Peyer's patch (tissue), 4 donors: ENCODE measurements at regions not wholly inside any gene's neighbourhood (a gene's known extent, or its start where the extent isn't known, plus 50 kb on each side); places are given as distances from the start of the nearest gene placed in this dataset.

Experiments
- DNase-seq, 3 donors: peaks; one replicate each; pipeline ENCODE4 v3.0.0-alpha.2; 2017 to 2019
- H3K27ac ChIP-seq, 4 donors: fragments of 200-600 bp; sonication (generic); one replicate each; pipeline ENCODE4 v1.5.1; 2016 to 2019
- H3K27me3 ChIP-seq, 2 donors: fragments of 200-600 bp; sonication (generic); one replicate each; pipeline ENCODE4 v1.5.1; 2019
- H3K36me3 ChIP-seq, 3 donors: fragments of 200-600 bp; sonication (generic); one replicate each; pipeline ENCODE4 v1.5.1; 2016 to 2019
- H3K4me1 ChIP-seq, 4 donors: fragments of 200-600 bp; sonication (generic); one replicate each; pipeline ENCODE4 v1.5.1; 2016 to 2019
- H3K4me3 ChIP-seq, 4 donors: fragments of 200-600 bp; sonication (generic); 1 replicate in 3 of 4; 2 replicates in 1 of 4; pipeline ENCODE4 v1.5.1; 2016 to 2019; ENCODE audit warnings: mild to moderate bottlenecking in 1 of 4
- H3K9me3 ChIP-seq, 4 donors: fragments of 200-600 bp; sonication (generic); one replicate each; pipeline ENCODE4 v1.5.1; 2016 to 2019; ENCODE audit warnings: mild to moderate bottlenecking in 1 of 4
- POLR2A ChIP-seq, 2 donors: fragments of 450-650 bp; IDR thresholded peaks; one replicate each; pipeline ENCODE4 v1.5.1; 2017; ENCODE audit warnings: antibody characterized with exemption in 2 of 2, mild to moderate bottlenecking in 2 of 2, moderate library complexity in 2 of 2
- TF ChIP-seq, protein P1 (sequence below), 6 experiments: fragments of 450-650 bp in 4 of 6; fragments of 200-600 bp in 2 of 6; sonication (generic) in 1 of 6; IDR thresholded peaks; one replicate each; pipeline ENCODE4 v1.5.1; 2017 to 2019; ENCODE audit warnings: antibody characterized with exemption in 6 of 6, mild to moderate bottlenecking in 3 of 6, moderate library complexity in 1 of 6

- no peak for TF ChIP-seq POLR2A (IDR thresholded peaks at IDR 0.05)
- TF ChIP-seq, protein P1, sequence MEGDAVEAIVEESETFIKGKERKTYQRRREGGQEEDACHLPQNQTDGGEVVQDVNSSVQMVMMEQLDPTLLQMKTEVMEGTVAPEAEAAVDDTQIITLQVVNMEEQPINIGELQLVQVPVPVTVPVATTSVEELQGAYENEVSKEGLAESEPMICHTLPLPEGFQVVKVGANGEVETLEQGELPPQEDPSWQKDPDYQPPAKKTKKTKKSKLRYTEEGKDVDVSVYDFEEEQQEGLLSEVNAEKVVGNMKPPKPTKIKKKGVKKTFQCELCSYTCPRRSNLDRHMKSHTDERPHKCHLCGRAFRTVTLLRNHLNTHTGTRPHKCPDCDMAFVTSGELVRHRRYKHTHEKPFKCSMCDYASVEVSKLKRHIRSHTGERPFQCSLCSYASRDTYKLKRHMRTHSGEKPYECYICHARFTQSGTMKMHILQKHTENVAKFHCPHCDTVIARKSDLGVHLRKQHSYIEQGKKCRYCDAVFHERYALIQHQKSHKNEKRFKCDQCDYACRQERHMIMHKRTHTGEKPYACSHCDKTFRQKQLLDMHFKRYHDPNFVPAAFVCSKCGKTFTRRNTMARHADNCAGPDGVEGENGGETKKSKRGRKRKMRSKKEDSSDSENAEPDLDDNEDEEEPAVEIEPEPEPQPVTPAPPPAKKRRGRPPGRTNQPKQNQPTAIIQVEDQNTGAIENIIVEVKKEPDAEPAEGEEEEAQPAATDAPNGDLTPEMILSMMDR (IDR thresholded peaks at IDR 0.05): no peak
- Histone ChIP-seq H3K27ac (no peak overlapping the region), H3K36me3 (no peaks in the 10 kb centered on the region), H3K4me3 (no peak overlapping the region), H3K9me3 (no peaks in the 10 kb centered on the region), H3K27me3 (no peaks in the 10 kb centered on the region), H3K4me1 (no peaks in the 10 kb centered on the region)
- no peak for DNase-seq
Observed at GRCh38 chr11:76298255-76298654, 82.7 kb downstream of the THAP12 start.

DNA sequence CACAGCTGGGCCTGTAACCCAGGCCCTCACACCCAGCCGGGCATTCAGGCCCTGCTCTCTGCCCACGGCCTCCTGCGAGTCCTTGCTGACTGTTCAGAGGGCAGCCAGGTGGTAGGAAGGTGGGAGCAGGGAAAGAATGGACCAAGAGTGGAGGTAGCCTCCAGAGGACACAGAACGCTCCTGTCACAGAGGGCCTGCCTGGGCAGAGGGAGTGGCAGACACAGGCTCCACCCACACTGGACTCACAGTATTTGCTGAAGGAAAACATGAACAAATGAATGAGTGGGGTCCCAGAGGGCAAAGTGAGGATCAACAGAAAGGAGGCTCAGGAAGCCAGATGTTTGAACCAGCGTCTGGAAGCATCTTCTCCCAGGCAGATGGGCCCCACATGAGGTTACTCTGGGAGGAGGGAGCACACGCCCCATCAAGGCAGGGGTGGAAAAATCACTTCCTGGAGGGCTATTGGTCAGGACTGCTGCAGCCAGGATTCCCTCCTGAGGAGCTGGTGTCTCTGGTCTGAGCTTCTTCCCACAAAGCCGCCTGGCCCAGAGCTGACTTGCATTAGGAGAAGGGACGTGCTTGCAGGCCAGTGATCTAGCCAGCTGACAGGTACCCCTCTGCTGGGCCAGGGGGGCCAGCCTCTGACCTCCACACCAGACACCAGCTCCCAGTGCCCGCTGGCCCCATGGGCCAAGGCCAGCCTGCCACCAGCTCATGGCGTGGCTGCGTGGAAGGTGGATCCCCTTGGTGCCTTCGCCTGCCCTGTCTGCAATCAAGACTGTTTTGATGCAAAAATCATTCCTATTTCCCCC is 84.0 kb downstream of the THAP12 start:
- H3K4me1 ChIP-seq: peaks cover 0 to 3% (median 0%) of the 10 kb centered on the region in 4 donors
- TF ChIP-seq POLR2A (IDR thresholded peaks at IDR 0.05): no peak
- TF ChIP-seq, protein P1 (IDR thresholded peaks at IDR 0.05): no peak
- no peaks in the 10 kb centered on the region for H3K36me3 ChIP-seq
- H3K9me3 ChIP-seq: peaks cover 0 to 3% (median 0%) of the 10 kb centered on the region in 4 donors
- H3K27ac ChIP-seq: no peak overlapping the region
- no peaks in the 10 kb centered on the region for H3K27me3 ChIP-seq
- no peak overlapping the region for H3K4me3 ChIP-seq
- no peak for DNase-seq

DNA sequence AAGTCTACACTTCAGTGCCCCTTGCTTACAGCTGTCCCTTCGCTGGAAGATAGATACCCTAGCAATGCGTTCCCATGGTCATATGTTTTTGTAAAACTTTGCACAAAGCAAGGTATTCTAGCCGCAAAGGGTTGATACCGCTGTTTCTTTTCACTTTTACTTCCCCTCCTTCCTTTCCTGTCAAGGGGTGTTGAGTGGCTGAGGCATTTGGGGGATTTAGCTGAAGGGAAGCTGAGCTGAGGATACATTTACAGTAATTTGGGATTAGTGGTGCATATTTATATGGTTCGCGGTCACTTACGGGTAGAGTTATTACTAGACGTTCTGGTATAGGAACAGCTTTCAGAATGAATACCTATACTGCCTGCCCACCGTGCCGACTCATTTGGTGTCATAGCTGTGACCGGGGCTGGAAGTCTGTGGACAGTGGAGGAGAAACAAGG is 86.9 kb upstream of the WNT11 start:
- DNase-seq: no peak
- Histone ChIP-seq H3K27ac (no peak overlapping the region), H3K4me3 (no peak overlapping the region), H3K9me3 (peaks cover 0 to 4% (median 0%) of the 10 kb centered on the region in 4 donors), H3K27me3 (no peaks in the 10 kb centered on the region), H3K36me3 (no peaks in the 10 kb centered on the region), H3K4me1 (peaks cover 0 to 3% (median 0%) of the 10 kb centered on the region in 4 donors)
- TF ChIP-seq POLR2A (IDR thresholded peaks at IDR 0.05): no peak
- TF ChIP-seq, protein P1 (IDR thresholded peaks at IDR 0.05): no peak

- no peak for DNase-seq
- Histone ChIP-seq H3K4me1 (peaks cover 0 to 3% (median 0%) of the 10 kb centered on the region in 4 donors), H3K4me3 (no peak overlapping the region), H3K36me3 (no peaks in the 10 kb centered on the region), H3K9me3 (peaks cover 0 to 4% (median 0%) of the 10 kb centered on the region in 4 donors), H3K27me3 (no peaks in the 10 kb centered on the region), H3K27ac (no peak overlapping the region)
- TF ChIP-seq, protein P1 (IDR thresholded peaks at IDR 0.05): no peak
- TF ChIP-seq POLR2A (IDR thresholded peaks at IDR 0.05): no peak
Observed at GRCh38 chr11:76292583-76293188, 86.4 kb upstream of the WNT11 start.

DNA sequence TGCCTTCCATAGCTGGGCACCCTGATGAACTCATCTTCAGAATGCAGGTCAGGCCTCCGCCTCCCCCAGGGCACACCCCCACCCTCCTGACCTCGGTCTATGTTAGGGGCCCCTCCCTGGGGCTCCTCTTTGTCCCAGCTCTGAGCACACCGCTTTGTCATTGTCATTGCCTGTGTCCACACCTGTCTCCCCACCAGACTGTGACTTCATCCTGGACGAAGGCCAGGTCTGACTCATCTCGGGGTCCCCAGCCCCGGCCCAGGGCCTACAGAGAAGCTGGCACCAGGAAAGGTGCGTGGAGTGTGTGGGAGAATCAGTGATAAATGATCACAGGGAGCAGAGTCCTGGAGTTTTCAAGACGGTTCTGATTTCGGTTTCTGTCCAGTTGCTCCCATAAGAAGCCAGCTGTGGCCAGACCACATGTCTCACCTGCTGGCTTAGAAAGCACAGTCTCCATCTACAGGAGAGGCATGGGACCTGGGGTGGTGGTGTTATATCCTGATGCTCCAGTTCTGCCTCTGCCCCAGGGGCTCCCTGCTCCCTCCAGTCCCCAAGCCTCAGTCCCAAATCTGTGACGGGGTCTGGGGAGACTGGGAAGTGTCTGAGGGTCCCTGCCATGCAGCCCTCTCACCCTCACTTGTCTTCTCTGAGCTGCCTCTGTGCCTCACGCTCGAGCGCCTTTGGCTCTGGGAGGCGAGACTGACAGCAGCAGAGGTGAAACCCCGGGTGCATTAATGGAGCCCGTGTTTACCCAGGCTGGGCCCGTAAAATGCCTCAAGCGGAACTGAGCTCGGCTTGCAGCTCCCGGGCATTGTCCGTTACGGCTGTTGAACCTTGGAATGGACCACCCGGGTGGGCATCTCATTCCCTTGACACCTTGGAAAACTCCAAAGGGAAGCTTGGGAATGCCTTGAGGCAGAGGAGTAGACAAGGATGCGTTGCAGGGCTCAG is 85.5 kb upstream of the WNT11 start:
- no peak overlapping the region for H3K4me3 ChIP-seq
- H3K27ac ChIP-seq: no peak overlapping the region
- no peak for DNase-seq
- TF ChIP-seq, protein P1 (IDR thresholded peaks at IDR 0.05): no peak
- no peak for TF ChIP-seq POLR2A (IDR thresholded peaks at IDR 0.05)
- no peaks in the 10 kb centered on the region for H3K27me3 ChIP-seq
- H3K4me1 ChIP-seq: peaks cover 0 to 3% (median 0%) of the 10 kb centered on the region in 4 donors
- H3K36me3 ChIP-seq: no peaks in the 10 kb centered on the region
- peaks cover 0 to 4% (median 0%) of the 10 kb centered on the region in 4 donors for H3K9me3 ChIP-seq
